ENCODE measurements at regions not wholly inside any gene's neighbourhood (a gene's known extent, or its start where the extent isn't known, plus 50 kb on each side); places are given as distances from the start of the nearest gene placed in this dataset.

GRCh38 chr15:96756656-96757055, 426.2 kb downstream of the NR2F2 start:
- no peak overlapping the region for H3K27ac ChIP-seq

GRCh38 chr15:96762566-96762965, 432.1 kb downstream of the NR2F2 start:
- no peak for TF ChIP-seq CTCF (conservative IDR thresholded peaks at IDR 0.05; ENCODE audit: low read depth, low read length)
- Histone ChIP-seq H3K9ac (no peak overlapping the region), H3K4me1 (ENCODE audit: low read depth, poor library complexity, severe bottlenecking) (no peaks in the 10 kb centered on the region), H4K20me1 (ENCODE audit: insufficient read depth) (no peaks in the 10 kb centered on the region), H3K36me3 (ENCODE audit: insufficient read depth) (no peaks in the 10 kb centered on the region), H3K79me2 (ENCODE audit: insufficient read depth, low read depth) (no peaks in the 10 kb centered on the region), H2AFZ (ENCODE audit: low read depth) (no peak overlapping the region), H3K27me3 (ENCODE audit: insufficient read depth, low read depth) (no peaks in the 10 kb centered on the region), H3K4me2 (no peak overlapping the region), H3K27ac (no peak overlapping the region), H3K4me3 (IDR thresholded peaks at IDR 0.05; ENCODE audit: insufficient read depth, low read depth, low read length) (no peak overlapping the region)

More at GRCh38 chr15:96756656-96757055, 426.2 kb downstream of the NR2F2 start:
- H3K9ac ChIP-seq = no peak overlapping the region
- no peaks in the 10 kb centered on the region for H3K79me2 ChIP-seq (ENCODE audit: insufficient read depth, low read depth)
- H3K4me2 ChIP-seq = no peak overlapping the region
- no peak overlapping the region for H2AFZ ChIP-seq (ENCODE audit: low read depth)
- no peaks in the 10 kb centered on the region for H4K20me1 ChIP-seq (ENCODE audit: insufficient read depth)
- TF ChIP-seq CTCF (conservative IDR thresholded peaks at IDR 0.05; ENCODE audit: low read depth, low read length) = no peak
- no peaks in the 10 kb centered on the region for H3K4me1 ChIP-seq (ENCODE audit: low read depth, poor library complexity, severe bottlenecking)
- no peaks in the 10 kb centered on the region for H3K27me3 ChIP-seq (ENCODE audit: insufficient read depth, low read depth)
- H3K36me3 ChIP-seq (ENCODE audit: insufficient read depth) = no peaks in the 10 kb centered on the region
- H3K4me3 ChIP-seq (IDR thresholded peaks at IDR 0.05; ENCODE audit: insufficient read depth, low read depth, low read length) = no peak overlapping the region

- Histone ChIP-seq H3K4me1 (ENCODE audit: low read depth, poor library complexity, severe bottlenecking) (no peaks in the 10 kb centered on the region), H3K4me2 (no peak overlapping the region), H3K36me3 (ENCODE audit: insufficient read depth) (no peaks in the 10 kb centered on the region), H3K27ac (no peak overlapping the region), H3K9ac (no peak overlapping the region), H3K27me3 (ENCODE audit: insufficient read depth, low read depth) (no peaks in the 10 kb centered on the region), H3K79me2 (ENCODE audit: insufficient read depth, low read depth) (no peaks in the 10 kb centered on the region), H4K20me1 (ENCODE audit: insufficient read depth) (no peaks in the 10 kb centered on the region), H2AFZ (ENCODE audit: low read depth) (no peak overlapping the region), H3K4me3 (IDR thresholded peaks at IDR 0.05; ENCODE audit: insufficient read depth, low read depth, low read length) (no peak overlapping the region)
- TF ChIP-seq CTCF (conservative IDR thresholded peaks at IDR 0.05; ENCODE audit: low read depth, low read length) = no peak
Observed at GRCh38 chr15:96764501-96764900, 434.0 kb downstream of the NR2F2 start.

DNA sequence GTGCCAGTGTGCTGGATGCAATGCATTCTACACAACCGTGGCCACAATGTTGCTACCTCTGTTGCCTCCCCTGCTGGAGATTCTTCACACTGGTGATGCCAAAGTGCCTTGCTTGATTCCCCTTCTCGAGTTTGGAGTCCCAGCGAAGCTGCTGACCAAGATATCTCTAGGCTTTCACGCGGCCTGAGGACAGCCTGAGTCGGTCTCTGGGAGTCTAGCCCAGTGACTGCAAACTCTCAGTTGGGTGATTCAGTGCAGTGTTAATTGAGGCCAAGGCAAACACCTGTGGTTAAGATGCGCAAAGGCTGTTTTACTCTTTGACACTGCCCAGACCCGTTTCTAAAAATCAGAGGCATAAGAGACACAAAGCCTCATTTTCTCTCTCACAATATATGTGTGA, 434.4 kb downstream of the NR2F2 start:
- no peak overlapping the region for H3K4me3 ChIP-seq (IDR thresholded peaks at IDR 0.05; ENCODE audit: insufficient read depth, low read depth, low read length)
- TF ChIP-seq CTCF (conservative IDR thresholded peaks at IDR 0.05; ENCODE audit: low read depth, low read length) = no peak

More for the DNA sequence above, 434.4 kb downstream of the NR2F2 start:
- Histone ChIP-seq H2AFZ (ENCODE audit: low read depth) (no peak overlapping the region), H3K36me3 (ENCODE audit: insufficient read depth) (no peaks in the 10 kb centered on the region), H3K27me3 (ENCODE audit: insufficient read depth, low read depth) (no peaks in the 10 kb centered on the region), H3K79me2 (ENCODE audit: insufficient read depth, low read depth) (no peaks in the 10 kb centered on the region), H4K20me1 (ENCODE audit: insufficient read depth) (no peaks in the 10 kb centered on the region), H3K4me2 (no peak overlapping the region), H3K4me1 (ENCODE audit: low read depth, poor library complexity, severe bottlenecking) (no peaks in the 10 kb centered on the region), H3K9ac (no peak overlapping the region), H3K27ac (no peak overlapping the region)

All from KMS-11 (cell line).